Stimulated activated CD4-positive, alpha-beta T cell treated with anti-CD3 and anti-CD28 coated beads, Interleukin-12 subunit alpha, Interleukin-12 subunit beta, amount 100 ng/mL, for 4 hours (primary cell): ENCODE measurements at regions not wholly inside any gene's neighbourhood (a gene's known extent, or its start where the extent isn't known, plus 50 kb on each side); places are given as distances from the start of the nearest gene placed in this dataset.

Experiments
- DNase-seq: peaks from one replicate; pipeline ENCODE4 v3.0.0-alpha.2; 2020

DNA sequence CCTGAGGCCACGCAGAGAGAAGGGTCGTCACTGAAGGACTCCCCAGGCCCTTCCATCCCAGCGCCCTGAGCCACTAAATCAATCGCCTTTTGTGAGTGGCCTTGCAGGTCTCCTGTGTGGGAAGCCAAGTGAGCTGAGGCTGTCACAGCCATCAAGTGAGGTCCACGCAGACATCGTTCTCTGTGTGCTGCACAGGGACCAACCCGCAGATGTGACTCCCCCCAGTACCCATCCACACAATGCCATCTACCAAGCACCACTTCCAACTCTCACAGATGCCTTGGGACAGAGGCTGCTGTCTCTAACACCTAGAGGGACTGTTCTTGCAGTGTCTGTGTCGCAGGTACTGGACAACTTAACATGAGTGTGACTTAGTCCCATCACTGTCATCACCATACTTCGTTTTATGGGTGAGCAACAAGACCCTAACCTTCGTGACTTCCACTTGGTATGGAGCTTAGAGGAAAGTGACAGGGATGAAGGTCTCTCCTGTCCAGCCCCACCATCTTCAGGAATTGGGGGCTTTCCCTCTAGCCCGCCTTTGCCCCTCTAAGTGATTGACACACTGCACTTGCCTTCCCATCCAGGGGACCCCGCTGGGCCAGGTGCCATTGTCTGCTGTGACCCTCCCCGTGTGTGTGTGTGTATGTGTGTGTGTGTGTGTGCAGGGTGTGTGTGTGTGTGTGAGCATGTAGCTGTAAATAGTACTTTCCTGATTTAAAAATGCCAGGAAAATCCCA is 51.4 kb upstream of the TMEM72 start:
- no peak for DNase-seq

DNA sequence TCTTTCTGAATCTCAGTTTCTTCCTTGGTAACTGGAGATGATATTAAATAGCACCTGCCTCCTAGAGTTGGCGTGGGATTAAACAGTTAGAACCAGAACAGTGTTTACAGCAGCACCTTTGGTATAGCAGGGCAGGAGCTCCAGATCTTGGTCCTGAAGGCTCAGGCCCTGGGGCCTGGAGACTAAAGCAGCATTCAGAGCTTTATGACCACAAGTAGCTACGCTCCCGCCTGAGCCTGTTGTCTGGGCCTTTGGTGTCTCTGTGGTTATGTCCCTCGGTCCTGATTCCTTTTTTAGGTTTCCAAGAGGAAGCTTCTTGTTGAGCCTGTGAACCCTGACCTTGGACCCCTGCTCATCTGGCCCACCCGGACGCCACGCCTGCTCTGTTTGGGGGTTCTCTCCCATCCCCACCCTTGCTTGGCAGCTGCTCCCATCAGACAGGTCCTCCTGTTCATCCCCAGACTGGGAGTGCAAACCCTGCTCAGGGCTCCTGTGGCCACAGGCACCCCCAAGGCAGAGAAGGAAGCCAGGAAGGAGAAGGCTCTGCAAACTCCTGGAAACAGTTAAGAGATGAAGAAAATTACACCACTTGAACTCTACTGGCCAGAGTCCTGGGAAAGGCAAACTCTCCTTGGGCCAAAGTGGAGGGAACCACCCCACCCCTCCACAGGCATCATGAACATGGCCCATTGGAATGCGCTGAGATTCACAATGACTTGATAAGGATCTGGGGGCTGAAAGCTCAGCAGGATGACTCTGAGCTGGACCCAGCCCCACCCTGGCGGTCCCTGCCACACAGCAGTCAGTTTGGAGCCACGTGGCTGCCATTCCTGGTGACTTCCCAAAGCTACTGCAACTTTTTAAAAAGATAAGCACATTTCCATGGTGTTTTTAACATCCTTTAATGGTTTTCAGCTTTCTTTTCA is 50.1 kb upstream of the TMEM72 start:
- no peak for DNase-seq
